H54 (cell line): ENCODE measurements at regions not wholly inside any gene's neighbourhood (a gene's known extent, or its start where the extent isn't known, plus 50 kb on each side); places are given as distances from the start of the nearest gene placed in this dataset.
"Not testable (repeated sequence)": the region's sequence is repeated elsewhere in the genome, so short reads cannot be mapped to it uniquely, and the experiment has no call there.

ENCODE experiments used
- DNase-seq: peaks from one replicate; pipeline ENCODE4 v3.0.0; 2011; ENCODE audit warnings: low spot score, mixed read lengths; ENCODE audit not compliant: insufficient read length
- FAIRE-seq: peaks from 3 replicates; lab custom pipeline; 2011; peaks lifted over from hg19 to GRCh38; lab: Jason Lieb, UNC
- POLR2A ChIP-seq: IDR thresholded peaks from 2 replicates; pipeline ENCODE4 v1.6.1; 2011; ENCODE audit warnings: low read depth, mild to moderate bottlenecking, low read length

DNA sequence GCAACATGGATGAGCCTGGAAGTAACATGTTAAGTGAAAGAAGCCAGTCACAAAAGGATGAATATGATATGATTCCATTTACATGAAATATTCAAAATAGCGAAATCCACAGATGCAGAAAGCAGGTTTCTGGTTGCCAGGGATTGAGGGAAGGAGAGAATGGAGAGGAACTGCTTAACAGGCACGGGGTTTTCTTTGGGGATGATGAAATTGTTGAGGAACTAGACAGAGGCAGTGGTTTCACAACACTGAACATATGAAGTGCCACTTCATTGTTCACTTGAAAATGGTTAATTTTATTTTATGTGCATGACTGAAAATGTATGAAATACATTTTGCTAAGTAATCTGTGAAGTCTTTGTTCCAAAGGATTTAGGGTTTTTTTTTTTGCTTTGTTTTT, 182.5 kb upstream of the TBL1X start:
- TF ChIP-seq POLR2A, result no peak
- no peak for DNase-seq
- no peak for FAIRE-seq

DNA sequence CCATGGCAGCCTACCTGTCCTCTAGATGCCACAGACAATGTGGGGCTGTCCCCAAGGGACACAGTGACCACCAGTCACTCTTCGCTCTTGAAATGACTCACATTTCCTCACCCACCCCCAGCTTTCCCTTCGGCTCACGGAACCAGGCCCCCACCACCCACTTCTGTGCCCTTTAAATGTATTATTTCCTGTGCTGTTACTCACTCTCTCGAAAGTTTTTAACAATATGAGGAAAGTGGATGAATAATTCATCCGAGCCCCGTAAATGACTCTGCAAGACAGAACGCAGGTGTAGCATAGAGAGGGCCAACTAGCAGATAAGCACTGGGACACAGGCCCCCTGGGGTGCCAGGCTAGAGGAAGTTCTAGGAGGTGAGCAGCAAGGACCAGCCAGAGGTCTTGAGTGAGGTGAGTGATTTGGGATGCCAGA, 179.5 kb upstream of the TBL1X start:
- DNase-seq (no peak), FAIRE-seq (no peak)
- no peak for TF ChIP-seq POLR2A

DNA sequence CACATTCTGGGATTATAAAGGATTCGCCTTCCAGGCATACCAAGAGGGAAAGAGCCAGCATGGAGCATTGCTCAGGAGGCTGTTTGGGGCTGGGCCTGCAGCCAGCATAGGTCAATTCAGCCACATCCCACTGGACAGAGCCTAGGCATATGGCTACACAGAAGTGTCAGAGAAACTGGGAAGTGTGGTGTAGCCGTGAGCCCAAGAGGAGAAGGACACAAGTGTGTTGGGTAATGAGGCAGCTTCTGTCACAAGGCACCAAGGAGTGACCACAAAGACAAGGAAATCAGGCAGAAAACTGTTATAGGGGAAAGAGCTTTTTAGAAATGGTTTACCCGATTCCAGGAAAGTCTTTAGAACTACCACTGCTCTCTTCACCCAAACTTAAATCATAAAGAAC, 178.6 kb upstream of the TBL1X start:
- no peak for TF ChIP-seq POLR2A
- no peak for DNase-seq
- no peak for FAIRE-seq

DNA sequence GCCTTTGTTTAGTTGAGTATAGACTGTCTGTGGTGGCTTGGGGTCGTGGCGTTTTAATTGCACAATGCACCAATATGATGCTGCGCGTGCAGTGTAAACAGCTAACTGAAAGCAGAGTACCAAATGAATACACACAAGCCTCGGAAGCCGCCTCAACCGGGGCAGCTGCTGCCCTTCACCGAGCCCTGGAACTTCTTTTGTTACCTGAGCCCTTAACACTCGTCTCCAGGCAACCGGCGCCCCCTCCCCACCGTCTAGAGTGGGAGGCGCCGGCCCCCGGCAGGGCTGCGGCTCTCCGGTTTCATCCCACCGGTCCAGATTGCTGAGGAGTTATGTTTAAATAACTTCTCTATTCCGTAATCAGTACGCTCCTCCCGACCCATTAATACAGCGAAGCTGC, 173.2 kb upstream of the TBL1X start:
- no peak for DNase-seq
- no peak for TF ChIP-seq POLR2A
- FAIRE-seq, result no peak

GRCh38 chrX:9293051-9293496, 171.8 kb upstream of the TBL1X start:
- DNase-seq, result no peak
- no peak for FAIRE-seq
- no peak for TF ChIP-seq POLR2A

DNA sequence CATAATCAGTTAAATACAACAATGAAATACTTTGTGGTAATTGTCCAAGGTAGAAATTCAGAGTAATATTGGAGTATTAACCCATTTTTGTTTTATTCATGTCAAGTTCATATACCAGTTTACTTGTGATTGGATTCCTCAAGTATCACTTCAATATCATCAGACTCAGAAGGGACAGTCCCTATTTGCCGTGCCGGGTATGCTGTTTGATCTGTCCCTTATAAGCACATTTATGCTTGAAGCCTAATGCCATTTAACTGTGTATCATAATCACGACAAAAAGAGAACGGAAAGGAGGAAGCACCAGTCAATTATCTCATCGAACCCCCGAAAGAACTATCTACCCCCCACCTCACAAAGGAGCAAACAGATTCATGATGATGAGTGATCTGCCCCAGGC, 171.0 kb upstream of the TBL1X start:
- DNase-seq, result no peak
- no peak for TF ChIP-seq POLR2A
- FAIRE-seq, result no peak

DNA sequence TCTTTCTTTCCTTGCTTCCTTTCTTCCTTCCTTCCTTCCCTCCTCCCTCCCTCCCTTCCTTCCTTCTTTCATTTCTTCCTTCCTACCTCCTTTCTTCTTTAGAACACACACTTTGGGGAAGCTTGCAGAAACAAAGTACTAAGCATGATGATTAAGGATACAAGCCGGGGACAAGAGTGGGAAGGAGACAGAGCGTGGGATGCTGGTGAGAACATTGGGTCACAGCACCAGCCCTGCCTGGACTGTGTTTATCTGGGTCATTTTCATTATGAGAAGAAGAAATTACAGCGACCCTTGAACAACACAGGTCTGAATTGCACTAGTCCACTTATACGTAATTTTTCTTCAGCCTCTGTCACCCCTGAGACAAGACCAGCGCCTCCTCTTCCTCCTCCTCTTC, 169.3 kb upstream of the TBL1X start:
- DNase-seq (no peak), FAIRE-seq (no peak)
- no peak for TF ChIP-seq POLR2A

GRCh38 chrX:9298221-9298620, 166.6 kb upstream of the TBL1X start:
- FAIRE-seq, result no peak
- TF ChIP-seq POLR2A, result no peak
- DNase-seq, result no peak

- not testable (repeated sequence) for FAIRE-seq, DNase-seq
Observed at GRCh38 chrX:9299681-9300080, 165.2 kb upstream of the TBL1X start.

GRCh38 chrX:9301836-9302235, 163.0 kb upstream of the TBL1X start:
- DNase-seq, result no peak
- no peak for TF ChIP-seq POLR2A
- no peak for FAIRE-seq

GRCh38 chrX:9302381-9302780, 162.5 kb upstream of the TBL1X start:
- FAIRE-seq, result no peak
- no peak for TF ChIP-seq POLR2A
- no peak for DNase-seq

- TF ChIP-seq POLR2A, result no peak
- no peak for DNase-seq
- no peak for FAIRE-seq
Observed at GRCh38 chrX:9308426-9308825, 156.4 kb upstream of the TBL1X start.

- TF ChIP-seq POLR2A, result no peak
- DNase-seq (no peak), FAIRE-seq (no peak)
Observed at GRCh38 chrX:9310616-9311015, 154.2 kb upstream of the TBL1X start.

DNA sequence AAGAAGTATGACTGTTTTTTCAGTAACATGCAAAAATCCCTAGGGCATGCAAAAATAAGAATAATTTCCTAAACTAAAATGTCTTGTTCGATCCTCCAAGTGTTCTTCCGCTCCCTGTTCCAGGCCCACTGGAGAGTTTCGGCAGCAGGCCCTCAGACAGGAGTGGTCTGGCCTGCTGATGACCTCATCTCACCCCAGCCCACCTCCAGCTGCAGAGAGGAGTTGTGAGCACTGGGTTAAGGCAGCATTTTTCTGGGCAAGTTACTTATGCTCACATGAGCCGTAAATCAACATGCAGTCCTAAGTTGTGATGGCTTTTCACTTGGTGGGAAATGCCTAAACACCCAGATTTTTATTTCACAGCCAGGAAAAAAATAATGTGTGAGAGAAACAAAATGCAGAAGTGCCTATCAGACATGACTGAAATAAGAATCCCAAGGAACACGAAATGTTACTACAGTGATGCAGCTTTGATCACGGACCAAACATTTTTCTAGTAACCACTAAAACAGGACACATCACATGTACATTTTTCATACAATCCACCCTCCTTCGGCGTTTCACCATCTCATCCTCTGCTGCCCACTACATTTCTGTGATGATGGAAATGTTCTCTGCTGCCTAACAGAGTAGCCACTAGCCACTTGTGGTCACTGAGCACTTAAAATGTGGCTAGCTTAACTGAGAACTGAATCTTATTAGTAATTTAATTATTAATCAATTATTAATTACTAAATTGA, 153.3 kb upstream of the TBL1X start:
- TF ChIP-seq POLR2A, result no peak
- FAIRE-seq (no peak), DNase-seq (no peak)
